ENCODE measurements at regions not wholly inside any gene's neighbourhood (a gene's known extent, or its start where the extent isn't known, plus 50 kb on each side); places are given as distances from the start of the nearest gene placed in this dataset.

DNA sequence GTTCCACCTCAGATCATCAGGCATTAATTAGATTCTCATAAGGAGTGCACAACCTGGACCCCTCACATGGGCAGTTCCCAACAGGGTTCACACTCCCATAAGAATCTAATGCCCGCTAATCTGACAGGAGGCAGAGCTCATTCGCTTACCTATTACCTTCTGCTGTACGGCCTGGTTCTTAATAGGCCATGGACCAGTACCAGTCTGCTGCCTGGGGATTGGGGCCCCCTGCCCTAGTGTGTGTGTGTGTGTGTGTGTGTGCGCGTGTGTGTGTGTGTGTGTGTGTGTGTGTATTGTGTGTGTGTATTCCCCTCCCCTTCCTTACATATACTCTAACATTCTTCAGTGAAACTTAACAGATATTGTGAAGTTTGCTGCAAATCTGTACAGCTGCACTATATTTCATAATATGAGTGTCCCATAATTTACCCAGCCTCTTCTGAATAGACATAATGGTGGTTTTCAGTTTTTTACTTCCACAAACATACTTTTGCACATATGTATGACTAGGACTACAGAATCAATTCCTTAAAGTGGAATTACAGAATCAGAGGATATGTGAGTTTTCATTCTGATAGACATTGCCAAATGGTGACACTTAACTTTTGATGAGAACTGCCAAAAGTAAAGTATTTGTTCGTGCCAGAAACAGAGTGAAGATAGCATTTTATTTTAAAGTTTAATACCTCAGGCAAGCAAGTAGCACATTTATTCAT is 205.2 kb upstream of the EEA1 start:
- H3K4me3 ChIP-seq (ENCODE audit: low read depth, low read length): no peak overlapping the region
- H2AFZ ChIP-seq (ENCODE audit: low read length, unreplicated experiment): peak overlapping the region; percentile 20
- no peaks in the 10 kb centered on the region for H3K36me3 ChIP-seq (ENCODE audit: insufficient read depth, low read length)
- no peak overlapping the region for H3K27ac ChIP-seq (ENCODE audit: low read depth, low read length)
- peaks cover 27% of the 10 kb centered on the region for H3K4me1 ChIP-seq (ENCODE audit: control insufficient read depth, insufficient read depth, low read length, unreplicated experiment)
- no peaks in the 10 kb centered on the region for H3K79me2 ChIP-seq (ENCODE audit: control insufficient read depth, insufficient read depth, low read length, unreplicated experiment)
- H3K27me3 ChIP-seq (ENCODE audit: insufficient read depth, low read length): no peaks in the 10 kb centered on the region

DNA sequence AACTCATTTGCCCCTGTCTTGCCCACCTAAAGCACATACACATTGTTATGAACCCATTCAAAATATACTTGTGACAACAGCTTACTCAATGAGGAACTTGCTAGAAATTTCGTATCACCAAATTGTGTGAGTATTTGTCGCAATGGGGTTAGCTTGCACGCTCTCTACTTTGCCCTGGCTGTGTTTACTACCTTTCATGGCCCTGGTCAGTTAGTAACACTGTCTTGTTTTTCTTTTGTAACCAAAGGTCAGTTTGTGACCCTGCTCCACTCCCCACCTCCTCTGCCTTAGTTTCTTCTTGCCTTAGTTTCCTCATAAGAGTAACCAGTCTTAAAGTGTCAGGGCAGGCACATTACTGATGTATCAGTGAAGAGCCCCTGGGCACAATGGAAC is 205.8 kb upstream of the EEA1 start:
- Histone ChIP-seq H2AFZ (ENCODE audit: low read length, unreplicated experiment) (peak overlapping the region; percentile 20), H3K79me2 (ENCODE audit: control insufficient read depth, insufficient read depth, low read length, unreplicated experiment) (no peaks in the 10 kb centered on the region), H3K27me3 (ENCODE audit: insufficient read depth, low read length) (no peaks in the 10 kb centered on the region), H3K36me3 (ENCODE audit: insufficient read depth, low read length) (no peaks in the 10 kb centered on the region), H3K4me1 (ENCODE audit: control insufficient read depth, insufficient read depth, low read length, unreplicated experiment) (peaks cover 27% of the 10 kb centered on the region), H3K4me3 (ENCODE audit: low read depth, low read length) (no peak overlapping the region), H3K27ac (ENCODE audit: low read depth, low read length) (no peak overlapping the region)

DNA sequence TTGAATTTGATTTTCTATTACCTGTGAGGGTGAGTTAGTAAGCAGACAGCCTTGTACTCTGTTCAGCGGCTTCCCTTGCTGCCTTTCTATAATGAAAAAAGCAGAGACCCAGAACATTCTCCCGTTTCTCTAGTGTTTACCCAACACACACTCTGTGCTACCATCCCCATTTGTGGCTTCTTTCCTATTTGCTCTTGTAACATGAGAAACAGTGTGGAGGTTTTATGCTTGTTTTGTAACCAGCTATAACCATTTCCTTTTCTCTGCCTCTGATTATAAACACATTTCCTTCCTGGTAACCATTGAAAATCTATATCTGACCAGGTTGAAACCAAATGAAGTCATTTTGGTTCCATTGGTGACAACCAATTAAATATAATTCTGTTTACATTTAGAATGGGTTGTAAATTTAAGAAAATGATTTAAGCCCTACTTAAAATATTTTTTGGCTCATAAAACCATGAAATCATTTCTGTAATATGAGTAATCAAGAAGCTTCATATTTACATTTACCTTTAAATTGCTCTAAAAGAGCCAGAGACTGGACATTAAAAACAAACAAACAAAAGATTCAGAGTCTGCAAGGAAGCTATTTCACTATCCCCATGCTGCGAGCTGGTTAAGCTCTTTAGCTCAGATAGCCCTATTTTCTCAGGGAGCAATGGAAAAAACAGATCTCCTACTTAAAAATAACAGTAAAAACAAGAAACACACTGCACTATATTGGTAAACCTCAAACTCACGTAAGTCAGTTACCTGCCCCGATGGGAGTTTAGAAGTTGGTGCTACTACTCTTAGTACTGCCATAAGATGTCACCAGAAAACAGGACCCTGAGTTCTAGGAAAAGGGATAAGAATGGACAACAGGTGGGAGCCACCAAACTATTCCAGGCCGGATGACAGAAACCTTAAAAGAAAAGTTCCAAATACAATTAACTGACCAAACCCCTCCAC is 206.5 kb upstream of the EEA1 start:
- Histone ChIP-seq H3K27ac (ENCODE audit: low read depth, low read length) (no peak overlapping the region), H2AFZ (ENCODE audit: low read length, unreplicated experiment) (peak overlapping the region; percentile 20), H3K4me3 (ENCODE audit: low read depth, low read length) (no peak overlapping the region), H3K36me3 (ENCODE audit: insufficient read depth, low read length) (no peaks in the 10 kb centered on the region), H3K79me2 (ENCODE audit: control insufficient read depth, insufficient read depth, low read length, unreplicated experiment) (no peaks in the 10 kb centered on the region), H3K4me1 (ENCODE audit: control insufficient read depth, insufficient read depth, low read length, unreplicated experiment) (peaks cover 27% of the 10 kb centered on the region), H3K27me3 (ENCODE audit: insufficient read depth, low read length) (no peaks in the 10 kb centered on the region)

DNA sequence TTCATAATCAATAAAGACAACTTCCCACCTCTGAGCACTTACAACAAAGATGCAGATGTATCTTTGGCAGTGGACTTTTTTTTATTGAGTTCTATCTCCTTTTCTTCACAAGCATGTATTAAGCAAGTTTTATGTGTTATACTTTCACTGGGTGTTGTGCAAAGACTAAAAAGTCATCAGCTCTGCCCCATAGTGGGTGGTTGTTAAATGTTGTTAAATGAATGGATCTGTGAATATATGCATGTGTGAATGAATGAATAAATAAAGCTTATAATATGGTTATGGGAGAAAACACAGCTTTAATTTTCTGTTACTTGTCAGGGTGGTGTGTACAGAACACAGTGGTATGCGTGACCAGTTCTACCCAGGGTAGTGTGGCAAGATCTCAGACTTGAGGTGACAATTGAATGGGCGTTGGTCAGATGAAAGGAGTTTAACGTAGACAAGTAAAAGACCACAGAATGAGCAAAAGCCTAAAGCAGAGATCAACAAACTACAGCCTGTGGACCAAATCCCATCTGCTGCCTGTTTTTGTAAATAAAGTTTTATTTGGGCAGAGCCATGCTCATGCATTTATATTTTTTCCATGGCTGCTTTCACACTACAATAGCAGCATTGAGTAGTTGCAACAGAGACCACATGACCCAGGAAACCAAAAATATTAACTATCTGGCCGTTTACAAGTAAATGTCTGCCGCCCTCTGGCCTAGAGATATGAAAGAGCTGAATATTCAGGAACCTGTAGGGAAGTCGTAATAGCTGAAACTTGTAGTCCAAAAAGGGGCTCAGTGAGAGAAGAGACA is 207.4 kb upstream of the EEA1 start:
- H3K27me3 ChIP-seq (ENCODE audit: insufficient read depth, low read length): no peaks in the 10 kb centered on the region
- no peak overlapping the region for H3K4me3 ChIP-seq (ENCODE audit: low read depth, low read length)
- H3K79me2 ChIP-seq (ENCODE audit: control insufficient read depth, insufficient read depth, low read length, unreplicated experiment): no peaks in the 10 kb centered on the region
- no peak overlapping the region for H3K27ac ChIP-seq (ENCODE audit: low read depth, low read length)
- H3K4me1 ChIP-seq (ENCODE audit: control insufficient read depth, insufficient read depth, low read length, unreplicated experiment): peaks cover 27% of the 10 kb centered on the region
- no peak overlapping the region for H2AFZ ChIP-seq (ENCODE audit: low read length, unreplicated experiment)
- no peaks in the 10 kb centered on the region for H3K36me3 ChIP-seq (ENCODE audit: insufficient read depth, low read length)

DNA sequence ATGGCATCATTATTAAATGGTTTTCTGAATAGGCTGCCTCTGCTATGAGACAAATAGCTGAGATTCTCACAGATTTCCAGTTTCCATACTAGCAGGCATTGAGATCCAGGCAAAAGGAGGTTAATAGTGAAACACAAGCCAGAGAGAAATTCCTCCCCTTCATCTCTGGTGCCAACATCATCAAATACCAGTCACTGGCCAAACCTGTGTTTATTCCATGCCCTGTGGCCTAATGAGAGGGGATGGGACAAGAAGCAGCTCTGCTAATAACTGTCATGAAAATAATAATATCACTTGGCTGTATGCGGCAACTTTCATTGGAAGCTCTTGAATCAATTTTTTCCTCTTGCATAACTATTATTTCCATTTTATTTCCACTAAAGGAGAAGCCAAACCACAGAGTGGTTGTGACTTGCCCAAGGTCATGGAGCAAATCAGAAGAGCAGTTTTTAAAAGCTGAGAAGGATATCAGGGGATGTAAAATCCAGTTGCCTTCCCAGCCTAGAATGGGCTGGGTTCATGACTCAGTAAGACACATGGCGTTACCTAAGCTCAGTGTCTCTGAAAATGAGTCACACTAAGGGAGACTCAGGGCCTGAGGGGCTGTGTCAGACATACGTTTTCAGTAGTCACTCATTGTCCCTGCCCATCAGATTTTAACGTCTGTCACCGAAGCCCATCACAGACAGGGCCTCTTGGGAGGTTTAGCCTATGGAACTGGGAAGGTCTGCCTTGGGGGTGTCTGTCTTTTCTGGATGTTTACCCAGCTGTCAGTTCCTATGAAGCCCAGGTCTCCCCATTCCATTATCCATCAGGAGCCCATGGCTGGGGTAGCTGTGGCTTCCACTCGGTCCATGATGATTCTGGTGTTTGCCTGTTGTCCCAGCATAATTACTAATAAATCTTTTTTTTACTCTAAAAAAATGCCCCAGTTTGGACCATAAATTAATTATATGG is 208.8 kb upstream of the EEA1 start:
- Histone ChIP-seq H3K4me3 (ENCODE audit: low read depth, low read length) (no peak overlapping the region), H3K27ac (ENCODE audit: low read depth, low read length) (peak overlapping the region; percentile 39), H2AFZ (ENCODE audit: low read length, unreplicated experiment) (peak overlapping the region; percentile 3)

DNA sequence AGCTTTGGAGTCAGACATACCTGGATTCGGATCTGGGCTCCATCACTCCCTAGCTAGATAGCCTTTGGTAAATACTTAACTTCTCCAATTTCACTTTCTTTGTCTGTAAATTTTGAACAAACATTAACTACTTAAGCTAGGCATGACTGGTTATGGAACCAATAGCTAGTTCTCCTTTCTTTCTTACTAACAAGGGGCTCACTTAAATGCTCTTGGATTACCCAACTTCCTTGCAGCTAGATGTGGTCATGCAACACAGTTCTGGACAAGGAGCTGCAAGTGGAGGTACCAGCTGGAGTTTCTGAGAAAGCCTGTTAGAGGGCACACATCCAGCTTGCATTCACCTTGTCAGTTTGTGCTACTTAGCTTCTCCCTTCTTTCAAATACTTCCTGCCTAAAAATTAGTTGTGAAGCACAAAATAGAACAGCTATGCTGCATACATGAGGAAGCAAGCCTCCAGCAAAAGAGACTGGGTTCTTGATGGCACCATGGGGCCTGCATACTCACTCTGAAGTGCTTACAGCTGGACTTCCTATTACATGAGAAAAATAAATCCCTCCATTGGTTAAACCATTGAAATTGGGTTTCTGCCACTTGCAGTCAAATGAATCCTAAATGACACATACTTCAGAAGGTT is 210.1 kb upstream of the EEA1 start:
- no peak overlapping the region for H3K27ac ChIP-seq (ENCODE audit: low read depth, low read length)
- no peak overlapping the region for H2AFZ ChIP-seq (ENCODE audit: low read length, unreplicated experiment)
- H3K27me3 ChIP-seq (ENCODE audit: insufficient read depth, low read length): no peaks in the 10 kb centered on the region
- no peaks in the 10 kb centered on the region for H3K36me3 ChIP-seq (ENCODE audit: insufficient read depth, low read length)
- H3K4me1 ChIP-seq (ENCODE audit: control insufficient read depth, insufficient read depth, low read length, unreplicated experiment): peaks cover 27% of the 10 kb centered on the region
- H3K4me3 ChIP-seq (ENCODE audit: low read depth, low read length): no peak overlapping the region
- H3K79me2 ChIP-seq (ENCODE audit: control insufficient read depth, insufficient read depth, low read length, unreplicated experiment): no peaks in the 10 kb centered on the region

More for the DNA sequence above, 208.8 kb upstream of the EEA1 start:
- no peaks in the 10 kb centered on the region for H3K27me3 ChIP-seq (ENCODE audit: insufficient read depth, low read length)
- H3K79me2 ChIP-seq (ENCODE audit: control insufficient read depth, insufficient read depth, low read length, unreplicated experiment): no peaks in the 10 kb centered on the region
- H3K36me3 ChIP-seq (ENCODE audit: insufficient read depth, low read length): no peaks in the 10 kb centered on the region
- H3K4me1 ChIP-seq (ENCODE audit: control insufficient read depth, insufficient read depth, low read length, unreplicated experiment): peaks cover 27% of the 10 kb centered on the region

DNA sequence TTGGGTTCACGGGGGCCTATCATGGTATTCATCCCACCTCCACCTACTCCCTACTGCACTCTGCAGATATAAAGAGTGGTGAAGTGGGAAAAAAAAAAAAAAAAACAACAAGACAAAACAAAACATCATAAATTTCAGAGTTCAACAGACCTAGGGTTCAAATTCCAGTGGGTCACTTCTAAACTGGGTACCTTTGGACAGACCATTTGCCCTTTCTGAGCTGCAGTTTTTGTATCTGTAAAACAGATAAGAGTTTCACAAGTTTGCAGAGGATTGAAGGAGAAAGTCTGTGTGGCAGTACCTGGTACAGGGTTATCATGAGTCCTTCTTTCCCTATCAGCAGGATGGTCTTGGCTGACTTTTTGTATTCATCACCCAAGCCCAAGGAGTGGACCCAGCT is 211.2 kb upstream of the EEA1 start:
- Histone ChIP-seq H3K27me3 (ENCODE audit: insufficient read depth, low read length) (no peaks in the 10 kb centered on the region), H3K36me3 (ENCODE audit: insufficient read depth, low read length) (no peaks in the 10 kb centered on the region), H2AFZ (ENCODE audit: low read length, unreplicated experiment) (no peak overlapping the region), H3K4me3 (ENCODE audit: low read depth, low read length) (no peak overlapping the region), H3K4me1 (ENCODE audit: control insufficient read depth, insufficient read depth, low read length, unreplicated experiment) (peaks cover 19% of the 10 kb centered on the region), H3K27ac (ENCODE audit: low read depth, low read length) (no peak overlapping the region), H3K79me2 (ENCODE audit: control insufficient read depth, insufficient read depth, low read length, unreplicated experiment) (no peaks in the 10 kb centered on the region)

DNA sequence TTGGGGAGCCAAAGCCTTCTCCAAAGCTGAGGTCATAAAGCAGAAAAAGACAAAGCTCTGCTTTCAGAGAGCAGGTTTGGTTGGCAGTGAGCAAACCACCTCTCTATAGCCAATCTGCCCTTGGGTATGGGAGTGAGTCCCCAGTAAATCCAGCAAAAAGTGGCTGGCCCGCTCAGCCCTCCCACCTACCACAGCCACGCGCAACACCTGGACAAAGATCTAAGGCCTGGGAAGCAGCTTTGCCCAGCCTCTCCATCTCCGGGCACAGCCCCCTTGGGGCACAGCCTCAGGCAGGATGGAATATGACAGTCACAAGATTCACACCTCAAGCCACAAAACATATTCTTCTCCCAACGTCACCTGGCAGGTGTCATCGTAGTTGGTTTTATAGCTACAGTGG is 211.7 kb upstream of the EEA1 start:
- H3K27me3 ChIP-seq (ENCODE audit: insufficient read depth, low read length): no peaks in the 10 kb centered on the region
- H2AFZ ChIP-seq (ENCODE audit: low read length, unreplicated experiment): no peak overlapping the region
- no peak overlapping the region for H3K27ac ChIP-seq (ENCODE audit: low read depth, low read length)
- H3K36me3 ChIP-seq (ENCODE audit: insufficient read depth, low read length): no peaks in the 10 kb centered on the region
- no peaks in the 10 kb centered on the region for H3K79me2 ChIP-seq (ENCODE audit: control insufficient read depth, insufficient read depth, low read length, unreplicated experiment)
- peaks cover 14% of the 10 kb centered on the region for H3K4me1 ChIP-seq (ENCODE audit: control insufficient read depth, insufficient read depth, low read length, unreplicated experiment)
- no peak overlapping the region for H3K4me3 ChIP-seq (ENCODE audit: low read depth, low read length)

DNA sequence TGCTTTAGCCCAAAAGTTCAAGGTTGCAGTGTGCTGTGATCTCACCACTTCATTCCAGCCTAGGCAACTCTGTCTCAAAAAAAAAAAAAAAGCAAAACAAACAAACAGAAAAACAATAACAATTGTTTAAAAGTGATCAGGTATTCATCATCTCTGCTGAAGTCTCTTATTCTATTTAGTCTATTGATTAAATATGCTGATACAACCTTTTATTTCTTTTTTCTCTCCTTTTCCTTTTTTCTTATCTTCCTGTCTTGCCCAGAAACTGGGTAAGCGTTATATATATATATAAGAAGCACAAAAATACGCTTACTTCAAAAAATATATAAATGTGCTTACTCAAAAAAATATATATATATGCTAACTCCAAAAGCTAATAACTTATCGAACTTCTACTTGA is 213.8 kb upstream of the EEA1 start:
- no peaks in the 10 kb centered on the region for H3K79me2 ChIP-seq (ENCODE audit: control insufficient read depth, insufficient read depth, low read length, unreplicated experiment)
- no peak overlapping the region for H3K27ac ChIP-seq (ENCODE audit: low read depth, low read length)
- no peak overlapping the region for H2AFZ ChIP-seq (ENCODE audit: low read length, unreplicated experiment)
- H3K4me3 ChIP-seq (ENCODE audit: low read depth, low read length): no peak overlapping the region
- H3K4me1 ChIP-seq (ENCODE audit: control insufficient read depth, insufficient read depth, low read length, unreplicated experiment): peaks cover 15% of the 10 kb centered on the region
- no peaks in the 10 kb centered on the region for H3K27me3 ChIP-seq (ENCODE audit: insufficient read depth, low read length)
- no peaks in the 10 kb centered on the region for H3K36me3 ChIP-seq (ENCODE audit: insufficient read depth, low read length)
